MM.1S (cell line): ENCODE measurements at regions not wholly inside any gene's neighbourhood (a gene's known extent, or its start where the extent isn't known, plus 50 kb on each side); places are given as distances from the start of the nearest gene placed in this dataset.
A peak's percentile ranks its signal among the peaks of the same experiment; 100 is the strongest.

Experiments
- DNase-seq: peaks from one replicate; pipeline ENCODE4 v3.0.0-alpha.2; 2015
- H2AFZ ChIP-seq: fragments of 300-600 bp; sonication (generic); 2 replicates; pipeline ENCODE4 v1.6.0; 2016; ENCODE audit warnings: antibody characterized with exemption, low read length
- H3F3A ChIP-seq: fragments of 300-600 bp; sonication (generic); 2 replicates; pipeline ENCODE4 v1.6.1; 2016; ENCODE audit warnings: mild to moderate bottlenecking, antibody characterized with exemption, low read length, moderate library complexity, mixed read lengths; ENCODE audit not compliant: insufficient read depth
- H3K27ac ChIP-seq: fragments of 300-600 bp; sonication (generic); 2 replicates; pipeline ENCODE4 v1.5.1; 2016; ENCODE audit warnings: mild to moderate bottlenecking, low read length
- H3K27me3 ChIP-seq: fragments of 300-600 bp; sonication (generic); replicated peaks from 2 replicates; pipeline ENCODE4 v1.6.0; 2016; ENCODE audit warnings: low read length; ENCODE audit not compliant: insufficient read depth
- H3K36me3 ChIP-seq: fragments of 300-600 bp; sonication (generic); replicated peaks from 2 replicates; pipeline ENCODE4 v1.6.1; 2016; ENCODE audit warnings: mild to moderate bottlenecking, low read length, mixed read lengths; ENCODE audit not compliant: insufficient read depth
- H3K4me1 ChIP-seq: fragments of 300-600 bp; sonication (generic); 2 replicates; pipeline ENCODE4 v1.6.1; 2016; ENCODE audit warnings: low read length, mixed read lengths
- H3K4me2 ChIP-seq: fragments of 300-600 bp; sonication (generic); 2 replicates; pipeline ENCODE4 v1.6.0; 2016; ENCODE audit warnings: low read depth, low read length
- H3K4me3 ChIP-seq: fragments of 300-600 bp; sonication (generic); 2 replicates; pipeline ENCODE4 v1.5.1; 2016; ENCODE audit warnings: low read length, mixed read lengths
- H3K79me2 ChIP-seq: fragments of 300-600 bp; sonication (generic); 2 replicates; pipeline ENCODE4 v1.6.1; 2016; ENCODE audit warnings: mixed run types, low read length, mixed read lengths
- H3K9ac ChIP-seq: fragments of 300-600 bp; sonication (generic); 2 replicates; pipeline ENCODE4 v1.6.1; 2016; ENCODE audit warnings: low read length, mixed read lengths
- H3K9me2 ChIP-seq: fragments of 300-600 bp; sonication (generic); replicated peaks from 2 replicates; pipeline ENCODE4 v1.6.1; 2016; ENCODE audit warnings: mild to moderate bottlenecking, low read length, mixed read lengths; ENCODE audit not compliant: insufficient read depth
- H3K9me3 ChIP-seq: fragments of 300-600 bp; sonication (generic); replicated peaks from 2 replicates; pipeline ENCODE4 v1.6.1; 2016; ENCODE audit warnings: mild to moderate bottlenecking, low read length, mixed read lengths; ENCODE audit not compliant: insufficient read depth
- H4K20me1 ChIP-seq: fragments of 300-600 bp; sonication (generic); 2 replicates; pipeline ENCODE4 v1.6.1; 2016; ENCODE audit warnings: mild to moderate bottlenecking, low read length, moderate library complexity, mixed read lengths; ENCODE audit not compliant: insufficient read depth
- EZH2 ChIP-seq: fragments of 300-600 bp; sonication (generic); optimal IDR thresholded peaks from 2 replicates; pipeline ENCODE3; 2017; ENCODE audit warnings: low read depth, mild to moderate bottlenecking, antibody characterized with exemption, low read length, mixed read lengths
- EZH2phosphoT487 ChIP-seq: fragments of 300-600 bp; sonication (generic); IDR thresholded peaks from 2 replicates; pipeline ENCODE4 v1.6.1; 2018; ENCODE audit warnings: antibody characterized with exemption, low read length
- TF ChIP-seq, protein P1 (sequence below): fragments of 300-600 bp; sonication (generic); IDR thresholded peaks from 2 replicates; pipeline ENCODE4 v1.5.1; 2016; ENCODE audit warnings: antibody characterized with exemption, low read length, mixed read lengths

DNA sequence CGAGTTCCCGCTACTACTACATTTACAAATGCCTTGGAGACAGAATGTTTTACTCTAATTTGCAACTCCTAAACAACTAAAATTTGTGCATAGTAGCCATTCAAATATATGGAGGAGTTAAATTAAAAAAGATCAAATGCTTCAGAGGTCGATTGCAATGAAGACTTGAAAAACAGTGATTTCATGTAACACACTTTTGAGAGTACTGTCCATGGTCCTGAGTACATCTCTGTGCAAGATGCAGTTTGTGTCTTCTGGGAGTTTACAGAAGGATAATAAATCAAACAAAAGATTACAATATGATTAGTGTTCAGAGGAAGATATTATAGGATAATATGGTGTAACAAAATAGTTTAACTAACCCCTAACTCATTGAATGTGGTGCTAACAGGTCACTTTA lies 894.7 kb downstream of the TMEM182 start:
- Histone ChIP-seq H3K4me3 (no peak overlapping the region), H3K9ac (no peak overlapping the region), H3K27me3 (no peaks in the 10 kb centered on the region), H3K27ac (no peak overlapping the region), H4K20me1 (no peaks in the 10 kb centered on the region), H3K4me1 (no peaks in the 10 kb centered on the region), H3K4me2 (no peak overlapping the region), H3K36me3 (no peaks in the 10 kb centered on the region), H3K9me2 (no peaks in the 10 kb centered on the region), H3K79me2 (no peaks in the 10 kb centered on the region), H3F3A (no peaks in the 10 kb centered on the region), H3K9me3 (no peaks in the 10 kb centered on the region), H2AFZ (no peak overlapping the region)
- peak; percentile 25 for DNase-seq
- TF ChIP-seq EZH2phosphoT487 (no peak), EZH2 (no peak)
- TF ChIP-seq, protein P1, sequence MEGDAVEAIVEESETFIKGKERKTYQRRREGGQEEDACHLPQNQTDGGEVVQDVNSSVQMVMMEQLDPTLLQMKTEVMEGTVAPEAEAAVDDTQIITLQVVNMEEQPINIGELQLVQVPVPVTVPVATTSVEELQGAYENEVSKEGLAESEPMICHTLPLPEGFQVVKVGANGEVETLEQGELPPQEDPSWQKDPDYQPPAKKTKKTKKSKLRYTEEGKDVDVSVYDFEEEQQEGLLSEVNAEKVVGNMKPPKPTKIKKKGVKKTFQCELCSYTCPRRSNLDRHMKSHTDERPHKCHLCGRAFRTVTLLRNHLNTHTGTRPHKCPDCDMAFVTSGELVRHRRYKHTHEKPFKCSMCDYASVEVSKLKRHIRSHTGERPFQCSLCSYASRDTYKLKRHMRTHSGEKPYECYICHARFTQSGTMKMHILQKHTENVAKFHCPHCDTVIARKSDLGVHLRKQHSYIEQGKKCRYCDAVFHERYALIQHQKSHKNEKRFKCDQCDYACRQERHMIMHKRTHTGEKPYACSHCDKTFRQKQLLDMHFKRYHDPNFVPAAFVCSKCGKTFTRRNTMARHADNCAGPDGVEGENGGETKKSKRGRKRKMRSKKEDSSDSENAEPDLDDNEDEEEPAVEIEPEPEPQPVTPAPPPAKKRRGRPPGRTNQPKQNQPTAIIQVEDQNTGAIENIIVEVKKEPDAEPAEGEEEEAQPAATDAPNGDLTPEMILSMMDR = no peak

DNA sequence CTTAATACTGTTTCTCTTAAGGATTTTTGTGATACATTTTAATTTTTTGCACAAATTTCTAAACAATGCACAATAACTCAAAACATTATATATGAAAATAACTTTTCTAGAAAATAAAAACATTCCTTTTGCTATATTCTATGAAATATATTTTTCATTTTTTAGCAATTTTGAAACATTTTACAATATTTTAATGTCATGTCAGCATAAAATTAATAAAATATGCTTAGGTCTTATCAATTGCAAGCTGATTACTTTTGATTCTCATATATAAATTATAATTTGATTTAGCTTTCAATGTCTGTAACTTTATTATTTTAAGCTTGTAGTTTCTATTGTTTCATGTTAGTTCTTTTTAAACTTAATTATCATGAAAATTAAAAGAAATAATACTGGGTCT lies 898.7 kb downstream of the TMEM182 start:
- Histone ChIP-seq H3K4me1 (no peaks in the 10 kb centered on the region), H3K79me2 (no peaks in the 10 kb centered on the region), H3K4me2 (no peak overlapping the region), H2AFZ (no peak overlapping the region), H3K27ac (no peak overlapping the region), H3K4me3 (no peak overlapping the region), H3F3A (no peaks in the 10 kb centered on the region), H4K20me1 (no peaks in the 10 kb centered on the region), H3K9me3 (no peaks in the 10 kb centered on the region), H3K9me2 (no peaks in the 10 kb centered on the region), H3K36me3 (no peaks in the 10 kb centered on the region), H3K9ac (no peak overlapping the region), H3K27me3 (no peaks in the 10 kb centered on the region)
- no peak for DNase-seq
- TF ChIP-seq EZH2 (no peak), EZH2phosphoT487 (no peak)
- TF ChIP-seq, protein P1 = no peak

DNA sequence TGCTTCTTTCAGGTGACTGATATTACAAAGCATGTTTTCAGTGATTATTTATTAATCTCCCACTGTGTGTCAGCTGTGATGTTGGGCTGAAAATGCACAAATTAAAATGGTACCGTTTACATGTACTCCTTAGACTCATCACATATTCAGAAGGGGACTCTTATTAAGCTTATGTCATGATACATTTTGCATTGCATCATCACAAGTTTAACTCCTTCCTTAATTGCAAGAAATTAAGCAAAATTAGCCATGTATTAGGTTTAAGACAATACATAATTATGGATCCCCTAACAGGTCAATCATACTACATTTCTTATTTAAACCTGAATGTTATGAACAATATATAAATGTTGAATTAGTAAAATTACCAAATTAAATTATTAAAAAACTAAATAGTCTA lies 899.1 kb downstream of the TMEM182 start:
- Histone ChIP-seq H4K20me1 (no peaks in the 10 kb centered on the region), H3K9me2 (no peaks in the 10 kb centered on the region), H3K27ac (no peak overlapping the region), H3K4me2 (no peak overlapping the region), H2AFZ (no peak overlapping the region), H3K4me1 (no peaks in the 10 kb centered on the region), H3F3A (no peaks in the 10 kb centered on the region), H3K79me2 (no peaks in the 10 kb centered on the region), H3K4me3 (no peak overlapping the region), H3K9ac (no peak overlapping the region), H3K36me3 (no peaks in the 10 kb centered on the region), H3K27me3 (no peaks in the 10 kb centered on the region), H3K9me3 (no peaks in the 10 kb centered on the region)
- TF ChIP-seq, protein P1 = no peak
- no peak for DNase-seq

DNA sequence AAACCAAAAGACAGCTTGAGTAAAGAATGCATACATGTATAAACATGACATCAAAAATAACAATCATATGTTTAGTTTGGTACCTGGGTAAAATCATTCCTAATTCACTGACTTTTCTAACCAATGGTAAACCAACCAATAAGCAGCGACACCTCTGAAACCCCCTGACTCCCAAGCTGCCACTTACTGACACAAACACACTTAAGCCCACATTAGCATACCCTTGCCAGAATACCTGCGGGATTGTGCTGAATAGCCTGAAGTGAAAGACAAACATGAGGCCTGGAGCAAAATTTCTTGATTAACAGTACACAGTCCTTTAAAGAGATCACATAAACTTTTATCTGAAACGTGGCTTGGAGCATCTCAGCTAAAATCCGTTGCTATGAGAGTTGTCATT lies 902.9 kb downstream of the TMEM182 start:
- Histone ChIP-seq H4K20me1 (no peaks in the 10 kb centered on the region), H3K9me2 (no peaks in the 10 kb centered on the region), H3K36me3 (no peaks in the 10 kb centered on the region), H3K27ac (no peak overlapping the region), H3K27me3 (no peaks in the 10 kb centered on the region), H3F3A (no peaks in the 10 kb centered on the region), H3K4me1 (no peaks in the 10 kb centered on the region), H3K9me3 (no peaks in the 10 kb centered on the region), H2AFZ (no peak overlapping the region), H3K79me2 (no peaks in the 10 kb centered on the region), H3K9ac (no peak overlapping the region), H3K4me2 (no peak overlapping the region), H3K4me3 (no peak overlapping the region)
- no peak for DNase-seq
- TF ChIP-seq EZH2 = no peak
- no peak for TF ChIP-seq EZH2phosphoT487
- TF ChIP-seq, protein P1 = no peak
